ENCODE measurements at regions not wholly inside any gene's neighbourhood (a gene's known extent, or its start where the extent isn't known, plus 50 kb on each side); places are given as distances from the start of the nearest gene placed in this dataset.

- H3K4me2 ChIP-seq (ENCODE audit: control insufficient read depth, insufficient read depth): no peak overlapping the region
- H3K79me2 ChIP-seq (ENCODE audit: control insufficient read depth, insufficient read depth, low read length): no peaks in the 10 kb centered on the region
- no peak overlapping the region for H3K27ac ChIP-seq (ENCODE audit: control insufficient read depth, insufficient read depth)
- ChIA-PET SMC1A (ENCODE audit: uncharacterized antibody, unreplicated experiment) (no interaction called here), CTCF (no interaction called here), POLR2A (no interaction called here), RAD21 (ENCODE audit: unreplicated experiment) (no interaction called here)
- TF ChIP-seq CREB1 (IDR thresholded peaks at IDR 0.05; ENCODE audit: low read depth): no peak
- TF ChIP-seq FOXM1 (IDR thresholded peaks at IDR 0.05; ENCODE audit: low read depth, low read length): no peak
- no peak for TF ChIP-seq NFYA (IDR thresholded peaks at IDR 0.05; ENCODE audit: borderline replicate concordance, low read depth, low read length)
- TF ChIP-seq SMAD5 (IDR thresholded peaks at IDR 0.05; ENCODE audit: low read depth): no peak
- H3K36me3 ChIP-seq (ENCODE audit: control insufficient read depth in 2 of 2, insufficient read depth in 2 of 2, low read length in 1 of 2): no peaks in the 10 kb centered on the region
- 7% methylated on average over 6 of the region's 6 CpGs for WGBS (ENCODE audit: insufficient coverage, insufficient replicate concordance, low lambda C conversion rate, missing lambda C conversion rate)
- BruUV-seq (replicated peaks): no TSS peak
- no peak overlapping the region for H3K9ac ChIP-seq (ENCODE audit: control insufficient read depth, insufficient read depth, low read length)
- FAIRE-seq (no peak), ATAC-seq (no peak), DNase-seq (ENCODE audit: low read depth, low spot score) (no peak)
- no peaks in the 10 kb centered on the region for H4K20me1 ChIP-seq (ENCODE audit: control insufficient read depth, insufficient read depth)
- intact Hi-C loops (cut with micrococcal nuclease; ENCODE audit: unreplicated experiment): no loop called here
- no peaks in the 10 kb centered on the region for H3K4me1 ChIP-seq (ENCODE audit: control insufficient read depth, insufficient read depth, low read length)
- H3K27me3 ChIP-seq (replicated peaks in 1 of 2; ENCODE audit: control insufficient read depth in 2 of 2, insufficient read depth in 2 of 2, low read length in 1 of 2): peaks cover 0 to 5% of the 10 kb centered on the region in 2 experiments; a peak in 2 of 4 replicates
- no peaks in the 10 kb centered on the region for H3K9me3 ChIP-seq (replicated peaks; ENCODE audit: control insufficient read depth, insufficient read depth, low read length)
- in situ Hi-C loops (cut with MboI): no loop called here
- H3K4me3 ChIP-seq: no peak overlapping the region
- H2AFZ ChIP-seq (ENCODE audit: control insufficient read depth, low read depth, low read length): no peak overlapping the region
These were observed 110.0 kb upstream of the KIRREL3 start for GRCh38 chr11:127110542-127110941.

- no peak overlapping the region for H3K4me2 ChIP-seq (ENCODE audit: control insufficient read depth, insufficient read depth)
- DNase-seq (ENCODE audit: low read depth, low spot score): no peak
- FAIRE-seq: no peak
- no peaks in the 10 kb centered on the region for H3K4me1 ChIP-seq (ENCODE audit: control insufficient read depth, insufficient read depth, low read length)
- no peaks in the 10 kb centered on the region for H3K79me2 ChIP-seq (ENCODE audit: control insufficient read depth, insufficient read depth, low read length)
- WGBS (ENCODE audit: insufficient coverage, insufficient replicate concordance, low lambda C conversion rate, missing lambda C conversion rate): 6% methylated on average over 5 of the region's 5 CpGs
- H3K4me3 ChIP-seq: no peak overlapping the region
- peaks cover 0 to 5% of the 10 kb centered on the region in 2 experiments; a peak in 2 of 4 replicates for H3K27me3 ChIP-seq (replicated peaks in 1 of 2; ENCODE audit: control insufficient read depth in 2 of 2, insufficient read depth in 2 of 2, low read length in 1 of 2)
- no peaks in the 10 kb centered on the region for H3K36me3 ChIP-seq (ENCODE audit: control insufficient read depth in 2 of 2, insufficient read depth in 2 of 2, low read length in 1 of 2)
- no peak for ATAC-seq
- SMC1A ChIA-PET (ENCODE audit: uncharacterized antibody, unreplicated experiment): no interaction called here
- CTCF ChIA-PET: no interaction called here
- no peaks in the 10 kb centered on the region for H4K20me1 ChIP-seq (ENCODE audit: control insufficient read depth, insufficient read depth)
- H3K9me3 ChIP-seq (replicated peaks; ENCODE audit: control insufficient read depth, insufficient read depth, low read length): no peaks in the 10 kb centered on the region
- H2AFZ ChIP-seq (ENCODE audit: control insufficient read depth, low read depth, low read length): no peak overlapping the region
- RAD21 ChIA-PET (ENCODE audit: unreplicated experiment): no interaction called here
- intact Hi-C loops (cut with micrococcal nuclease; ENCODE audit: unreplicated experiment) (no loop called here), in situ Hi-C loops (cut with MboI) (no loop called here)
- no TSS peak for BruUV-seq (replicated peaks)
- H3K27ac ChIP-seq (ENCODE audit: control insufficient read depth, insufficient read depth): no peak overlapping the region
- POLR2A ChIA-PET: no interaction called here
- TF ChIP-seq BACH1 (IDR thresholded peaks at IDR 0.05; ENCODE audit: borderline replicate concordance): no peak
- no peak for TF ChIP-seq PAX8 (IDR thresholded peaks at IDR 0.05)
- TF ChIP-seq SIN3A (IDR thresholded peaks at IDR 0.05; ENCODE audit: low read depth, low read length): no peak
- TF ChIP-seq ESRRA (IDR thresholded peaks at IDR 0.05; ENCODE audit: low read length): no peak
- no peak overlapping the region for H3K9ac ChIP-seq (ENCODE audit: control insufficient read depth, insufficient read depth, low read length)
These were observed 109.4 kb upstream of the KIRREL3 start for GRCh38 chr11:127109796-127110480.

Data from GM12878 (cell line).